WI38 (cell line): ENCODE measurements at regions not wholly inside any gene's neighbourhood (a gene's known extent, or its start where the extent isn't known, plus 50 kb on each side); places are given as distances from the start of the nearest gene placed in this dataset.

Experiments
- H3K4me3 ChIP-seq: 2 replicates; pipeline ENCODE4 v1.5.1; 2011; ENCODE audit warnings: low read depth, mild to moderate bottlenecking, control low read depth, low read length
- CTCF ChIP-seq: IDR thresholded peaks from 2 replicates; pipeline ENCODE4 v1.5.1; 2012; ENCODE audit warnings: low read depth, mild to moderate bottlenecking, control low read depth, low read length

DNA sequence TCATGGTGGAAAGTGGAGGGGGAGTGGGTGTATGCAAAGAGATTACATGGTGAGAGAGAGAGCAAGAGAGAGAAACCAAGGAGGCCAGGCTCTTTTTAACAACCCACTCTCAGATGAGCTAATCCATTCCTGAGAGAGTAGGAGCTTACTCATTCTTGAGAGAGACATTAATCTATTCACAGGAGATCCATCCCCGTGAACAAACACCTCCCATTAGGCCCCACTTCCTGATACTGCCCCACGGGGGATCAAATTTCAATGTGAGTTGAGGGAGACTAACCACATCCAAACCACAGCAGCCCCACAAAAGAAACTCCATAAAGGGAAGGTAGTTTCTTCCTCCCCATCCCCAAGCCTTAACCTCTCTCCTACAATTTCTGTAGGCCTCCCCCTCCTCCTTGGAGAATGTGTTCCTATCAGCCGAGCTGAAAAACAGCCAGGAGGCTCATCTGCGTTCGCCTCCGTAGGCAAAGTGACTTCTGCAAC lies 450.0 kb downstream of the NPIPA7 start:
- no peak for TF ChIP-seq CTCF

DNA sequence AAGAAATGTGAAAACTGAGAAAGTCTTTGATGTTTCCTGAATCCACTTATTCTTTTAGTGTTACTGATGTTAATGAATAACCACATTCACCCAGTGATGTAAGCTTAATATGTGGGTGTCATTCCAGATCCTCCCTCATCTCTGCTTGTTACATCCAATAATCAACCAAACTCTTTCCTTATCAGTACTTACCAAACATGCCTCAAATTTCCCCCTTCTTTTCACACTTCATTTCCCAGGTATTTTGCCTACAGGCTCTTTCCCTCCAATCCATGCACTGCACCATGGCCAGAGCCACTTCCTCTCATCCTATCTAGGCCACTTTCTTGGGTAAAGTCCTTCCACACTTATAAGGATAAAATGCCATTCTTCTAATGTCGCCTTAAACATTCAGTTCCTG lies 451.5 kb downstream of the NPIPA7 start:
- TF ChIP-seq CTCF, result no peak
- no peak overlapping the region for H3K4me3 ChIP-seq

More for the DNA sequence above, 450.0 kb downstream of the NPIPA7 start:
- no peak overlapping the region for H3K4me3 ChIP-seq

DNA sequence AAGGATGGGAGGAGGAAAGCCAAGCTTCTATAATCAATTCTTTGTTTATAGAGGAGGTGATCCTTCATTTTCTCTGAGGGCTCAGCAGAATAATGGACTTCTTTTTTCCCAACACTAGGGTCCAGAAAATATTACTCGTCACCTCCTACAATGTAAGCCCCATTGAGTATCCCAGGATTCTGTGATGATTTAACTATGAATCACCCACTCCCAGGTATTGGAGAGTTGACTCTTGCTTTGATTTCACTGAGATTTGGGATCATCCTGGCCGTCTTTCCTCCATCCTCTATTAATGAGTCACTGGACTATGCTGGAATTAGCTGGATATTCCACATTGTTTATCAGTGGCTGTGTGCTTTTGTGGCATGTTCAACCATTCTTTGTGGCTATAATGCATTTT lies 452.0 kb downstream of the NPIPA7 start:
- TF ChIP-seq CTCF, result no peak
- no peak overlapping the region for H3K4me3 ChIP-seq

- H3K4me3 ChIP-seq, result no peak overlapping the region
- TF ChIP-seq CTCF, result no peak
Measured at GRCh38 chr16:16833165-16833564, 454.2 kb downstream of the NPIPA7 start.

GRCh38 chr16:16850274-16850673 lies 471.3 kb downstream of the NPIPA7 start:
- TF ChIP-seq CTCF, result no peak
- no peak overlapping the region for H3K4me3 ChIP-seq

DNA sequence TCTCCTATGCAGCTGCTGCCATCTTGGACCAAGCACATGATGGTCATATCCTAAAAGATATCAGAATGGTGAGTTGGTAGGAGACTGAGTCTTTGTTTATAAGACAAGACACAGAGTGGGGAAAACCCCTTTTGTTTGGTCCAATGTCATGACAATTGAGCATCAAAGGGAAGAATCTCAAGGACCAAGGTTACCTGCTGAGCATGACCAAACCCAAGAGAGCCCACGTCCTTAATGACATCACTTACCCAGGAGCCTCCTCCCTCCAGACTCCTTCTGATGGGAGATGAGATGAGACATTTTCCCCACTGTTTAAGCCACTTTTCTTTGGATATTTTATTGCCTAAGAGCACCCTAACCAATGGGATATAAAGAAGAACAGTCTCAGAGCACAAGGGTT lies 478.1 kb downstream of the NPIPA7 start:
- no peak overlapping the region for H3K4me3 ChIP-seq
- no peak for TF ChIP-seq CTCF

GRCh38 chr16:16857603-16858283 lies 478.8 kb downstream of the NPIPA7 start:
- H3K4me3 ChIP-seq, result no peak overlapping the region
- TF ChIP-seq CTCF, result no peak
